ENCODE measurements at regions not wholly inside any gene's neighbourhood (a gene's known extent, or its start where the extent isn't known, plus 50 kb on each side); places are given as distances from the start of the nearest gene placed in this dataset.

GRCh38 chr2:212766921-212767320, 228.3 kb upstream of the ERBB4 start:
- no peak for TF ChIP-seq MYC (IDR thresholded peaks at IDR 0.05; ENCODE audit: low read depth, low read length)
- TF ChIP-seq EZH2 (IDR thresholded peaks at IDR 0.05; ENCODE audit: borderline replicate concordance, low read depth, low read length, severe bottlenecking): no peak
- TF ChIP-seq CTCF (IDR thresholded peaks at IDR 0.05; ENCODE audit: extremely low read depth in 1 of 2, insufficient read depth in 1 of 2, low read depth in 1 of 2, low read length in 2 of 2): no peak
- TF ChIP-seq POLR2AphosphoS5 (IDR thresholded peaks at IDR 0.05; ENCODE audit: insufficient read depth, low read depth, low read length): no peak
- no peak for TF ChIP-seq MAX (IDR thresholded peaks at IDR 0.05; ENCODE audit: insufficient read depth, insufficient read length)
- TF ChIP-seq GATA2 (IDR thresholded peaks at IDR 0.05; ENCODE audit: insufficient read depth, insufficient read length, low read depth, low read length): no peak
- TF ChIP-seq POLR2A (IDR thresholded peaks at IDR 0.05; ENCODE audit: low read depth, low read length): no peak
- no peak for TF ChIP-seq JUN (IDR thresholded peaks at IDR 0.05; ENCODE audit: borderline replicate concordance, insufficient read depth, insufficient read length, low read depth)
- no peak for TF ChIP-seq FOS (IDR thresholded peaks at IDR 0.05; ENCODE audit: borderline replicate concordance, insufficient read depth, low read length)
